Activated CD4-positive, CD25-positive, alpha-beta regulatory T cell treated with anti-CD3 and anti-CD28 coated beads, Interleukin-2, amount 50 U/mL, for 24 hours (primary cell): ENCODE measurements at regions not wholly inside any gene's neighbourhood (a gene's known extent, or its start where the extent isn't known, plus 50 kb on each side); places are given as distances from the start of the nearest gene placed in this dataset.
"Not testable (repeated sequence)": the region's sequence is repeated elsewhere in the genome, so short reads cannot be mapped to it uniquely, and the experiment has no call there.

Experiments
- ATAC-seq, 2 donors: fragments of 150-1000 bp; cut with Tn5 transposase; one replicate each; pipeline ENCODE4 v1.10.0; 2021; ENCODE audit warnings: mild to moderate bottlenecking in 1 of 2, moderate library complexity in 1 of 2

- ATAC-seq, result peak in 1 of 2 donors; percentile 45
These were observed 115.7 kb upstream of the S1PR3 start for GRCh38 chr9:88875400-88876120.

GRCh38 chr9:88880199-88880598, 111.1 kb upstream of the S1PR3 start:
- no peak for ATAC-seq

- not testable (repeated sequence) for ATAC-seq
These were observed 107.0 kb upstream of the S1PR3 start for GRCh38 chr9:88884291-88884690.

- ATAC-seq, result not testable (repeated sequence)
These were observed 104.5 kb upstream of the S1PR3 start for GRCh38 chr9:88886762-88887161.

GRCh38 chr9:88889386-88889785, 101.9 kb upstream of the S1PR3 start:
- ATAC-seq, result no peak

- ATAC-seq, result no peak
These were observed 100.7 kb upstream of the S1PR3 start for GRCh38 chr9:88890546-88890945.

- ATAC-seq, result no peak
These were observed 100.2 kb upstream of the S1PR3 start for GRCh38 chr9:88891040-88891439.

- no peak for ATAC-seq
These were observed 98.5 kb upstream of the S1PR3 start for GRCh38 chr9:88892724-88893123.

- ATAC-seq, result no peak
These were observed 94.2 kb upstream of the S1PR3 start for GRCh38 chr9:88897081-88897480.

GRCh38 chr9:88898039-88898720, 93.1 kb upstream of the S1PR3 start:
- ATAC-seq, result no peak

GRCh38 chr9:88905506-88905905, 85.8 kb upstream of the S1PR3 start:
- no peak for ATAC-seq

- no peak for ATAC-seq
These were observed 75.4 kb upstream of the S1PR3 start for GRCh38 chr9:88915916-88916315.

- no peak for ATAC-seq
These were observed 74.4 kb upstream of the S1PR3 start for GRCh38 chr9:88916894-88917293.

- ATAC-seq, result no peak
These were observed 73.9 kb upstream of the S1PR3 start for GRCh38 chr9:88917375-88917774.

GRCh38 chr9:88918537-88918936, 72.7 kb upstream of the S1PR3 start:
- not testable (repeated sequence) for ATAC-seq

- ATAC-seq, result no peak
These were observed 70.6 kb upstream of the S1PR3 start for GRCh38 chr9:88920645-88921044.

GRCh38 chr9:88922091-88922490, 69.2 kb upstream of the S1PR3 start:
- ATAC-seq, result peak; percentile 62 to 64

- ATAC-seq, result no peak
These were observed 68.2 kb upstream of the S1PR3 start for GRCh38 chr9:88923092-88923491.

- peak; percentile 41 to 65 for ATAC-seq
These were observed 67.5 kb upstream of the S1PR3 start for GRCh38 chr9:88923653-88924288.

GRCh38 chr9:88925481-88925880, 65.8 kb upstream of the S1PR3 start:
- ATAC-seq, result no peak

- no peak for ATAC-seq
These were observed 64.3 kb upstream of the S1PR3 start for GRCh38 chr9:88926781-88927505.

- peak in 1 of 2 donors; percentile 28 for ATAC-seq
These were observed 63.8 kb upstream of the S1PR3 start for GRCh38 chr9:88927510-88927909.

GRCh38 chr9:88930716-88931115, 60.6 kb upstream of the S1PR3 start:
- ATAC-seq, result no peak
